GM18519 (cell line): ENCODE measurements at regions not wholly inside any gene's neighbourhood (a gene's known extent, or its start where the extent isn't known, plus 50 kb on each side); places are given as distances from the start of the nearest gene placed in this dataset.
"Not testable (repeated sequence)": the region's sequence is repeated elsewhere in the genome, so short reads cannot be mapped to it uniquely, and the experiment has no call there.

Experiments
- ATAC-seq: cut with Tn5 transposase; IDR thresholded peaks from one replicate; pipeline ENCODE4 v1.9.1; 2021; ENCODE audit warnings: mild to moderate bottlenecking, moderate library complexity; ENCODE audit not compliant: unreplicated experiment, low FRiP score

GRCh38 chrX:114028907-114029662, 554.8 kb upstream of the HTR2C start:
- no peak for ATAC-seq

- no peak for ATAC-seq
Measured at GRCh38 chrX:114017086-114017485, 566.8 kb upstream of the HTR2C start.

- ATAC-seq, result no peak
Measured at GRCh38 chrX:114015966-114016365, 567.9 kb upstream of the HTR2C start.

- ATAC-seq, result no peak
Measured at GRCh38 chrX:114006664-114007063, 577.2 kb upstream of the HTR2C start.

- ATAC-seq, result no peak
Measured at GRCh38 chrX:113996781-113997180, 587.1 kb upstream of the HTR2C start.

GRCh38 chrX:113991720-113992119, 592.2 kb upstream of the HTR2C start:
- not testable (repeated sequence) for ATAC-seq

- ATAC-seq, result not testable (repeated sequence)
Measured at GRCh38 chrX:113990669-113991068, 593.2 kb upstream of the HTR2C start.

- ATAC-seq, result not testable (repeated sequence)
Measured at GRCh38 chrX:113988315-113988935, 595.5 kb upstream of the HTR2C start.

GRCh38 chrX:113986427-113986826, 597.5 kb upstream of the HTR2C start:
- no peak for ATAC-seq

GRCh38 chrX:113982766-113983165, 601.1 kb upstream of the HTR2C start:
- ATAC-seq, result no peak

GRCh38 chrX:113980953-113981352, 602.9 kb upstream of the HTR2C start:
- ATAC-seq, result no peak

GRCh38 chrX:113977887-113978286, 606.0 kb upstream of the HTR2C start:
- no peak for ATAC-seq

- no peak for ATAC-seq
Measured at GRCh38 chrX:113975441-113975840, 608.4 kb upstream of the HTR2C start.

GRCh38 chrX:113974881-113975280, 609.0 kb upstream of the HTR2C start:
- ATAC-seq, result no peak

GRCh38 chrX:113973706-113974105, 610.2 kb upstream of the HTR2C start:
- no peak for ATAC-seq

- ATAC-seq, result no peak
Measured at GRCh38 chrX:113966791-113967190, 617.1 kb upstream of the HTR2C start.

GRCh38 chrX:113962343-113962742, 621.5 kb upstream of the HTR2C start:
- no peak for ATAC-seq

GRCh38 chrX:113959912-113960626, 623.8 kb upstream of the HTR2C start:
- ATAC-seq, result no peak

- ATAC-seq, result no peak
Measured at GRCh38 chrX:113956936-113957335, 627.0 kb upstream of the HTR2C start.

- no peak for ATAC-seq
Measured at GRCh38 chrX:113954297-113954696, 629.6 kb upstream of the HTR2C start.

GRCh38 chrX:113950081-113950678, 633.7 kb upstream of the HTR2C start:
- no peak for ATAC-seq
